ENCODE measurements at regions not wholly inside any gene's neighbourhood (a gene's known extent, or its start where the extent isn't known, plus 50 kb on each side); places are given as distances from the start of the nearest gene placed in this dataset.

DNA sequence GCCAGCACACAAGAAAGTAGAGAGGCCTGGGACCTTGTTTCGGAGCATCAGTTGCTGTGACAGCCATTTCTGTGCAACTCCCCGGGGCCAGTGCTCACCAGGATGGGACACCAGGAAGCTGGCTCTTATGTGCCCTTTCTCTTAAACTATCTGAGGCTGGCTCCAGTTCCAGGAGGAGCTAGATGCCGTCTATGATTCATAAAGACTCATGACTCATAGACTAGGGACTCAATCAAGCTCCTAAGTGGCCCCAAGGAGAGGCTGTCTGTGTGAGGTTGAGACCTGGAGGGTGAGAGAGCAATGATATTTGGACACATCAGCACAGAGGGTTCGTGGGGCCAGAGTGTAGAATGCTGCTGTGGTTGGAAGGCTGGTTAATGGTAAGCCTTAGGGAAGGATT lies 580.1 kb downstream of the CCSER2 start:
- TF ChIP-seq, protein P1, sequence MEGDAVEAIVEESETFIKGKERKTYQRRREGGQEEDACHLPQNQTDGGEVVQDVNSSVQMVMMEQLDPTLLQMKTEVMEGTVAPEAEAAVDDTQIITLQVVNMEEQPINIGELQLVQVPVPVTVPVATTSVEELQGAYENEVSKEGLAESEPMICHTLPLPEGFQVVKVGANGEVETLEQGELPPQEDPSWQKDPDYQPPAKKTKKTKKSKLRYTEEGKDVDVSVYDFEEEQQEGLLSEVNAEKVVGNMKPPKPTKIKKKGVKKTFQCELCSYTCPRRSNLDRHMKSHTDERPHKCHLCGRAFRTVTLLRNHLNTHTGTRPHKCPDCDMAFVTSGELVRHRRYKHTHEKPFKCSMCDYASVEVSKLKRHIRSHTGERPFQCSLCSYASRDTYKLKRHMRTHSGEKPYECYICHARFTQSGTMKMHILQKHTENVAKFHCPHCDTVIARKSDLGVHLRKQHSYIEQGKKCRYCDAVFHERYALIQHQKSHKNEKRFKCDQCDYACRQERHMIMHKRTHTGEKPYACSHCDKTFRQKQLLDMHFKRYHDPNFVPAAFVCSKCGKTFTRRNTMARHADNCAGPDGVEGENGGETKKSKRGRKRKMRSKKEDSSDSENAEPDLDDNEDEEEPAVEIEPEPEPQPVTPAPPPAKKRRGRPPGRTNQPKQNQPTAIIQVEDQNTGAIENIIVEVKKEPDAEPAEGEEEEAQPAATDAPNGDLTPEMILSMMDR (IDR thresholded peaks at IDR 0.05): no peak
- TF ChIP-seq POLR2A (IDR thresholded peaks at IDR 0.05): no peak
